Mesothelial cell of epicardium (in vitro differentiated cells): ENCODE measurements at regions not wholly inside any gene's neighbourhood (a gene's known extent, or its start where the extent isn't known, plus 50 kb on each side); places are given as distances from the start of the nearest gene placed in this dataset.

Source experiments
- DNase-seq, 2 experiments: peaks; one replicate each; pipeline ENCODE4 v3.0.0; 2021; ENCODE audit warnings: low spot score in 2 of 2; ENCODE audit not compliant: unreplicated experiment in 2 of 2
- H3K27ac Mint-ChIP-seq: 2 replicates; pipeline ENCODE4 v1.8.0; 2021; ENCODE audit warnings: mixed read lengths
- H3K27me3 Mint-ChIP-seq: 2 replicates; pipeline ENCODE4 v1.8.0; 2021; ENCODE audit warnings: low read depth, mixed read lengths
- H3K36me3 Mint-ChIP-seq: 2 replicates; pipeline ENCODE4 v1.8.0; 2021; ENCODE audit warnings: mixed read lengths
- H3K4me1 Mint-ChIP-seq: 2 replicates; pipeline ENCODE4 v1.8.0; 2021; ENCODE audit warnings: mixed read lengths
- H3K4me3 Mint-ChIP-seq: 2 replicates; pipeline ENCODE4 v1.8.0; 2021; ENCODE audit warnings: mild to moderate bottlenecking, moderate library complexity, mixed read lengths
- H3K9me3 Mint-ChIP-seq: 2 replicates; pipeline ENCODE4 v1.8.0; 2021; ENCODE audit warnings: mixed read lengths
- CTCF ChIP-seq: fragments of 200-600 bp; sonication (generic); IDR thresholded peaks from one replicate; pipeline ENCODE4 v1.5.0; 2021; ENCODE audit warnings: antibody characterized with exemption; ENCODE audit not compliant: unreplicated experiment

GRCh38 chr20:58596244-58596643, 54.8 kb upstream of the STX16 start:
- H3K9me3 Mint-ChIP-seq = peaks cover 4% of the 10 kb centered on the region
- H3K27me3 Mint-ChIP-seq = peaks cover 16% of the 10 kb centered on the region
- H3K27ac Mint-ChIP-seq = no peak overlapping the region
- peaks cover 29% of the 10 kb centered on the region for H3K4me1 Mint-ChIP-seq
- no peak for DNase-seq
- TF ChIP-seq CTCF = no peak
- H3K36me3 Mint-ChIP-seq = no peaks in the 10 kb centered on the region
- no peak overlapping the region for H3K4me3 Mint-ChIP-seq

GRCh38 chr20:58595167-58595566, 55.9 kb upstream of the STX16 start:
- H3K4me3 Mint-ChIP-seq = no peak overlapping the region
- no peak overlapping the region for H3K27ac Mint-ChIP-seq
- TF ChIP-seq CTCF = no peak
- no peaks in the 10 kb centered on the region for H3K36me3 Mint-ChIP-seq
- peaks cover 4% of the 10 kb centered on the region for H3K9me3 Mint-ChIP-seq
- peaks cover 28% of the 10 kb centered on the region for H3K4me1 Mint-ChIP-seq
- H3K27me3 Mint-ChIP-seq = peaks cover 17% of the 10 kb centered on the region
- DNase-seq = no peak

GRCh38 chr20:58593880-58594638, 57.0 kb upstream of the STX16 start:
- H3K36me3 Mint-ChIP-seq = no peaks in the 10 kb centered on the region
- no peak for TF ChIP-seq CTCF
- peaks cover 21% of the 10 kb centered on the region for H3K27me3 Mint-ChIP-seq
- peaks cover 23% of the 10 kb centered on the region for H3K4me1 Mint-ChIP-seq
- DNase-seq = no peak
- no peak overlapping the region for H3K4me3 Mint-ChIP-seq
- H3K9me3 Mint-ChIP-seq = peaks cover 4% of the 10 kb centered on the region
- H3K27ac Mint-ChIP-seq = no peak overlapping the region

- Mint-ChIP-seq H3K4me1 (peaks cover 6% of the 10 kb centered on the region), H3K27me3 (peaks cover 21% of the 10 kb centered on the region), H3K4me3 (no peak overlapping the region), H3K27ac (no peak overlapping the region), H3K9me3 (peaks cover 4% of the 10 kb centered on the region), H3K36me3 (no peaks in the 10 kb centered on the region)
- no peak for TF ChIP-seq CTCF
- DNase-seq = no peak
These were observed 58.9 kb upstream of the STX16 start for GRCh38 chr20:58592076-58592695.

- no peak for TF ChIP-seq CTCF
- DNase-seq = no peak
- Mint-ChIP-seq H3K4me1 (peaks cover under 1% of the 10 kb centered on the region), H3K27ac (no peak overlapping the region), H3K9me3 (peaks cover 3% of the 10 kb centered on the region), H3K27me3 (peaks cover 21% of the 10 kb centered on the region), H3K4me3 (no peak overlapping the region), H3K36me3 (no peaks in the 10 kb centered on the region)
These were observed 60.2 kb upstream of the STX16 start for GRCh38 chr20:58590679-58591473.
